Spleen (tissue), 11 donors: ENCODE measurements at regions not wholly inside any gene's neighbourhood (a gene's known extent, or its start where the extent isn't known, plus 50 kb on each side); places are given as distances from the start of the nearest gene placed in this dataset.

ENCODE experiments used
- DNase-seq: peaks from one replicate; pipeline ENCODE4 v3.0.0-alpha.2; 2020
- H3K27ac ChIP-seq, 8 donors: fragments of 200-600 bp; sonication (generic) in 7 of 8; 1 replicate in 4 of 8; 2 replicates in 4 of 8; pipeline versions ENCODE4 v1.5.0 to v1.8.0; 2016 to 2021; ENCODE audit warnings: inconsistent platforms in 4 of 8, mild to moderate bottlenecking in 4 of 8, moderate library complexity in 1 of 8
- H3K27me3 ChIP-seq, 7 donors: fragments of 200-600 bp; sonication (generic) in 6 of 7; replicated peaks in 1 of 7; 1 replicate in 4 of 7; 2 replicates in 3 of 7; pipeline versions ENCODE4 v1.5.0 to v1.8.0; 2016 to 2021; ENCODE audit warnings: inconsistent platforms in 3 of 7, mild to moderate bottlenecking in 1 of 7
- H3K36me3 ChIP-seq, 6 donors: fragments of 200-600 bp; sonication (generic) in 5 of 6; 1 replicate in 4 of 6; 2 replicates in 2 of 6; pipeline versions ENCODE4 v1.5.0 to v1.8.0; 2016 to 2021; ENCODE audit warnings: inconsistent platforms in 2 of 6
- H3K4me1 ChIP-seq, 6 donors: fragments of 200-600 bp; sonication (generic) in 5 of 6; 1 replicate in 3 of 6; 2 replicates in 3 of 6; pipeline versions ENCODE4 v1.5.0 to v1.8.0; 2016 to 2021; ENCODE audit warnings: inconsistent platforms in 3 of 6
- H3K4me3 ChIP-seq, 8 donors: fragments of 200-600 bp; sonication (generic) in 7 of 8; 1 replicate in 4 of 8; 2 replicates in 4 of 8; pipeline versions ENCODE4 v1.5.0 to v1.8.0; 2016 to 2021; ENCODE audit warnings: inconsistent platforms in 4 of 8, mild to moderate bottlenecking in 4 of 8, moderate library complexity in 2 of 8
- H3K9me3 ChIP-seq, 8 donors: fragments of 200-600 bp; sonication (generic) in 7 of 8; 1 replicate in 4 of 8; 2 replicates in 4 of 8; pipeline versions ENCODE4 v1.5.0 to v1.8.0; 2016 to 2021; ENCODE audit warnings: inconsistent platforms in 4 of 8
- POLR2A ChIP-seq, 3 donors: fragments of 450-650 bp; IDR thresholded peaks; one replicate each; pipeline ENCODE4 v1.5.1; 2017; ENCODE audit warnings: antibody characterized with exemption in 3 of 3, mild to moderate bottlenecking in 1 of 3
- POLR2AphosphoS5 ChIP-seq, 3 donors: sonication (generic); formaldehyde crosslinking; IDR thresholded peaks; one replicate each; pipeline ENCODE4 v1.5.1; 2017; ENCODE audit warnings: antibody characterized with exemption in 3 of 3
- WGBS, 5 donors: extraction: QIAGEN DNeasy Blood & Tissue Kit in 3 of 5; methylation state at CpG; one replicate each; pipeline versions ENCODE4 v1.1.5 to v1.1.7; 2013 to 2018; 5-methylcytosine and 5-hydroxymethylcytosine counted together
- intact Hi-C: fragments of 100-400 bp; cut with DNase I; formaldehyde crosslinking; loops from one replicate; pipeline ENCODE4 v1.15.0; 2023; ENCODE audit warnings: low total_unique reads
- TF ChIP-seq, protein P1 (sequence below), 11 experiments: fragments of 200-600 bp in 7 of 11; fragments of 450-650 bp in 4 of 11; sonication (generic) in 4 of 11; IDR thresholded peaks in 8 of 11; conservative IDR thresholded peaks in 3 of 11; 1 replicate in 7 of 11; 2 replicates in 4 of 11; pipeline versions ENCODE4 v1.4.0 to v1.8.0; 2016 to 2021; ENCODE audit warnings: antibody characterized with exemption in 11 of 11, inconsistent platforms in 4 of 11, mild to moderate bottlenecking in 1 of 11
- donor health status: healthy with polysubstance abuse.
- donor health status: DM: no; HTN: no; CAD: no; lungs with moderate emphysema.
- donor health status: DM: no; HTN: no; CAD: no.
- donor health status: Bipolar disorder and iron deficiency.
- donor health status: healthy.
- donor health status: DM: no; HTN: no; CAD: no.
- donor health status: DM: yes; HTN: yes; CAD: no.

DNA sequence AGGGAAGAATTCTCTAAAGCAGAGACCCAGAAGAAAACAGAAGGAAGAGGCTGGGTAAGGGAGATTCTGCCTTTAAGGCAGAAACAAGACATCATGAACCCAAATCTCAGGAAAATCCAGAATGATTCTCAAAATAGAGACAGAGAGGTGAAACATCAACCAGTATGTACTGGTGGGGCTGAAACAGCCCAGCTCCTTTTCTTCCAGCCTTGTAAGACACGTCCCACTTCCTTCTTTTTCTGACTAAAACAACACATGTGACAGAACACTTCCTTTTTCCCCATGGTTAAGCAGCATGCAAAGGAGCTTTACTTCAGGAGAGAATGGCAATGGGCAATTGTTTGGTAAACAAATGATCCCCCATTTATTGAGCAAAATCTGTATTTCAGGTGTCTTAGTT lies 230.8 kb upstream of the NR4A3 start:
- H3K4me3 ChIP-seq: no peak overlapping the region
- H3K36me3 ChIP-seq: no peaks in the 10 kb centered on the region
- no peak for TF ChIP-seq POLR2A (IDR thresholded peaks at IDR 0.05)
- TF ChIP-seq POLR2AphosphoS5 (IDR thresholded peaks at IDR 0.05): no peak
- TF ChIP-seq, protein P1, sequence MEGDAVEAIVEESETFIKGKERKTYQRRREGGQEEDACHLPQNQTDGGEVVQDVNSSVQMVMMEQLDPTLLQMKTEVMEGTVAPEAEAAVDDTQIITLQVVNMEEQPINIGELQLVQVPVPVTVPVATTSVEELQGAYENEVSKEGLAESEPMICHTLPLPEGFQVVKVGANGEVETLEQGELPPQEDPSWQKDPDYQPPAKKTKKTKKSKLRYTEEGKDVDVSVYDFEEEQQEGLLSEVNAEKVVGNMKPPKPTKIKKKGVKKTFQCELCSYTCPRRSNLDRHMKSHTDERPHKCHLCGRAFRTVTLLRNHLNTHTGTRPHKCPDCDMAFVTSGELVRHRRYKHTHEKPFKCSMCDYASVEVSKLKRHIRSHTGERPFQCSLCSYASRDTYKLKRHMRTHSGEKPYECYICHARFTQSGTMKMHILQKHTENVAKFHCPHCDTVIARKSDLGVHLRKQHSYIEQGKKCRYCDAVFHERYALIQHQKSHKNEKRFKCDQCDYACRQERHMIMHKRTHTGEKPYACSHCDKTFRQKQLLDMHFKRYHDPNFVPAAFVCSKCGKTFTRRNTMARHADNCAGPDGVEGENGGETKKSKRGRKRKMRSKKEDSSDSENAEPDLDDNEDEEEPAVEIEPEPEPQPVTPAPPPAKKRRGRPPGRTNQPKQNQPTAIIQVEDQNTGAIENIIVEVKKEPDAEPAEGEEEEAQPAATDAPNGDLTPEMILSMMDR (IDR thresholded peaks at IDR 0.05 in 8 of 11, conservative IDR thresholded peaks at IDR 0.05 in 3 of 11): no peak
- H3K27ac ChIP-seq: peak overlapping the region in 5 of 8 donors; percentile 8 to 75 (median 39)
- WGBS, 5 donors: 4 to 33% (median 7%) methylated on average over 1 of the region's 1 CpG
- H3K9me3 ChIP-seq: no peaks in the 10 kb centered on the region
- intact Hi-C loops: no loop called here
- H3K4me1 ChIP-seq: peaks cover 0 to 27% (median 6%) of the 10 kb centered on the region in 6 donors
- DNase-seq: no peak
- H3K27me3 ChIP-seq: no peaks in the 10 kb centered on the region

DNA sequence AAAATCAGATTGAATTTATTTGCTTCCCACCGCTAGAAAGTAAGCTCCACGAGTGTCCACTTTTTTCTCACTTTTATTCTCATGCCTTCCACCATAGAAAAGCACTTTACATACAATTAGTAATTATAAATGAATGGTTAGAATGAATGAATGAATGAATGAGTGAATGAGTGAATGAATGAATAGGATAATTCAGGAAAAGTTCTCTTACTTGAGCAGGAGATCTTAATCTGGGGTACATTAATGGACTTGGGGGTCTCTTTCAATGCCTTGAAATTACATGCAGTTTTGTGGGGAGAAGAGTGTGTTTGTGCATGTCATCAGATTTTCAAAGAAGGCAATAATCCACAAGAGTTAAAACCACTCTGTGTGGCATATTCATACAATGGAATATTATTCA lies 229.9 kb upstream of the NR4A3 start:
- Histone ChIP-seq H3K4me3 (no peak overlapping the region), H3K4me1 (peaks cover 0 to 33% (median 8%) of the 10 kb centered on the region in 6 donors), H3K27ac (no peak overlapping the region), H3K36me3 (no peaks in the 10 kb centered on the region), H3K9me3 (no peaks in the 10 kb centered on the region), H3K27me3 (no peaks in the 10 kb centered on the region)
- intact Hi-C loops: no loop called here
- whole genome bisulfite sequencing, 5 donors: 93 to 100% (median 94%) methylated on average over 2 of the region's 2 CpGs
- TF ChIP-seq POLR2A (IDR thresholded peaks at IDR 0.05) (no peak), POLR2AphosphoS5 (IDR thresholded peaks at IDR 0.05) (no peak)
- TF ChIP-seq, protein P1 (IDR thresholded peaks at IDR 0.05 in 8 of 11, conservative IDR thresholded peaks at IDR 0.05 in 3 of 11): no peak
- DNase-seq: no peak

DNA sequence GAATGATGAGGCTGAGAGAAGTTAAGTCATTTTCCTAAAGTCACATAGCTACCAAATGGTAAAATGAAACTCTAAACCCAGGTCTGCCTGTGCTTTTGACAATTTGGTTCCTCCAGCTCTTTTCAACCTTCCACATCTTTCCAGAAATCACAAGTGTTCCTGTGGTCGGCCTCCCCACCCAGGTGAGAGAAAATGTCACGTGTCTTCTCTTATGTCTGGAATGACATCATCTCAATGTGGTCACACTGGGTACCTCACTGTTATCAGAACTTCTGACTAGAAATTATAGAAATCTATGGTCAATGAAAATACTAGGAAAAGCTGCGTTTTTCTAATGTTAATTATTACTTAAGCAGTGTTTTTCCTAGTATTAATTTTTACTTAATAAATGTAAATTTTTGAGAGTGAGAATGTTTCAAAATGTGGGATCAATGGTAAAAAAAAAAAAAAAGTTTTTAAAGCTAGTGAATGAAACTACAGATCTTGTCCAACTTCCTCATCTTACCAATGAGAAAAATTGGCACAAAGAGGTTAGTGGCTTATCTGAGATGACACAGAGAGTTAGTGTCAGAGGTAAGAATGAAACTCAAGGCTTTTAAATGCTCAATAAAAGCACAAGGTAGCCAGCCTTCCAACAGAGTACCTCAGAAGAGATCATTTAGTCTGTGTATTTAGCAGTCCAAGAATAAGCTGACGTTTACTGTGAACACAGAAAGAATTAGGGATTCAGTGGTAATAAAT lies 228.7 kb upstream of the NR4A3 start:
- Histone ChIP-seq H3K27me3 (no peaks in the 10 kb centered on the region), H3K27ac (peak overlapping the region in 4 of 8 donors; percentile 3 to 48 (median 12)), H3K9me3 (no peaks in the 10 kb centered on the region), H3K4me3 (no peak overlapping the region), H3K4me1 (peaks cover 0 to 33% (median 8%) of the 10 kb centered on the region in 6 donors), H3K36me3 (no peaks in the 10 kb centered on the region)
- intact Hi-C loops: no loop called here
- DNase-seq: no peak
- TF ChIP-seq POLR2AphosphoS5 (IDR thresholded peaks at IDR 0.05): no peak
- TF ChIP-seq, protein P1 (IDR thresholded peaks at IDR 0.05 in 8 of 11, conservative IDR thresholded peaks at IDR 0.05 in 3 of 11): no peak
- no peak for TF ChIP-seq POLR2A (IDR thresholded peaks at IDR 0.05)
- WGBS, 5 donors: 60 to 75% (median 66%) methylated on average over 4 of the region's 4 CpGs

DNA sequence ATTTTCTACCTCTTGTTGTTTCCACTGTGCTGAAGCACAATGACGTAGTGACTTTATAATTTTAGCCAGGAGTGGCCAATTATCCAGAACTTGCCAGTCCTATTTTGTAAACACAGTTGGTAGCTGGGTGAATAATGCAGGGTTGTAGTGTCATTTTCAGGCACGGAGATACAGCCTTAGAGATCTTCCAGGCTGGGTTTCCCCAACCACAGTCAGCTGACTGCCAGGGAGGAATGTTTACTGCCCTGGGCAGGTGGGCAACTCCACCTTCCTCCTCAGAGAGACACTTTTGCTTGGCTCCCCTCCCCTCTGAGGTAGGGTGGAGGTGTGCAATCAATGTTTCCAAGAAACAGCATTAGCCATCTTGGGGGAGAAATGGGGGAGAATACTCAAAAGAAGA lies 228.1 kb upstream of the NR4A3 start:
- intact Hi-C loops: no loop called here
- 59 to 71% (median 66%) methylated on average over 2 of the region's 2 CpGs for WGBS, 5 donors
- no peak for DNase-seq
- Histone ChIP-seq H3K4me3 (no peak overlapping the region), H3K27me3 (no peaks in the 10 kb centered on the region), H3K4me1 (peaks cover 0 to 33% (median 8%) of the 10 kb centered on the region in 6 donors), H3K9me3 (no peaks in the 10 kb centered on the region), H3K27ac (peak overlapping the region in 4 of 8 donors; percentile 3 to 48 (median 12)), H3K36me3 (no peaks in the 10 kb centered on the region)
- TF ChIP-seq, protein P1 (IDR thresholded peaks at IDR 0.05 in 8 of 11, conservative IDR thresholded peaks at IDR 0.05 in 3 of 11): no peak
- TF ChIP-seq POLR2A (IDR thresholded peaks at IDR 0.05) (no peak), POLR2AphosphoS5 (IDR thresholded peaks at IDR 0.05) (no peak)
